NCI-H226 (cell line): ENCODE measurements at regions not wholly inside any gene's neighbourhood (a gene's known extent, or its start where the extent isn't known, plus 50 kb on each side); places are given as distances from the start of the nearest gene placed in this dataset.
A peak's percentile ranks its signal among the peaks of the same experiment; 100 is the strongest.
"Not testable (repeated sequence)": the region's sequence is repeated elsewhere in the genome, so short reads cannot be mapped to it uniquely, and the experiment has no call there.

Source experiments
- DNase-seq: peaks from one replicate; pipeline ENCODE4 v3.0.0-alpha.2; 2015

- no peak for DNase-seq
These were observed 789.2 kb upstream of the FBXO33 start for GRCh38 chr14:40221428-40221827.

GRCh38 chr14:40219032-40219431 is 786.8 kb upstream of the FBXO33 start:
- DNase-seq: no peak

GRCh38 chr14:40218282-40218941 is 786.2 kb upstream of the FBXO33 start:
- no peak for DNase-seq

- no peak for DNase-seq
These were observed 784.7 kb upstream of the FBXO33 start for GRCh38 chr14:40216976-40217375.

GRCh38 chr14:40216408-40216807 is 784.2 kb upstream of the FBXO33 start:
- not testable (repeated sequence) for DNase-seq

- no peak for DNase-seq
These were observed 781.5 kb upstream of the FBXO33 start for GRCh38 chr14:40213701-40214100.

GRCh38 chr14:40204441-40205175 is 772.4 kb upstream of the FBXO33 start:
- DNase-seq: no peak

- DNase-seq: peak; percentile 75
These were observed 766.9 kb upstream of the FBXO33 start for GRCh38 chr14:40199101-40199500.

- peak; percentile 53 for DNase-seq
These were observed 765.1 kb upstream of the FBXO33 start for GRCh38 chr14:40197344-40197743.

GRCh38 chr14:40188006-40188405 is 755.8 kb upstream of the FBXO33 start:
- peak; percentile 80 for DNase-seq

GRCh38 chr14:40164083-40164482 is 731.9 kb upstream of the FBXO33 start:
- peak; percentile 72 for DNase-seq

- DNase-seq: no peak
These were observed 707.4 kb upstream of the FBXO33 start for GRCh38 chr14:40139657-40140056.

- no peak for DNase-seq
These were observed 701.2 kb upstream of the FBXO33 start for GRCh38 chr14:40133463-40133862.

- no peak for DNase-seq
These were observed 696.9 kb upstream of the FBXO33 start for GRCh38 chr14:40129159-40129558.

GRCh38 chr14:40123816-40124215 is 691.6 kb upstream of the FBXO33 start:
- no peak for DNase-seq

- no peak for DNase-seq
These were observed 690.9 kb upstream of the FBXO33 start for GRCh38 chr14:40122968-40123648.

- no peak for DNase-seq
These were observed 687.5 kb upstream of the FBXO33 start for GRCh38 chr14:40119765-40120164.

- peak; percentile 60 for DNase-seq
These were observed 687.1 kb upstream of the FBXO33 start for GRCh38 chr14:40119321-40119720.

GRCh38 chr14:40115583-40115982 is 683.4 kb upstream of the FBXO33 start:
- no peak for DNase-seq

- no peak for DNase-seq
These were observed 681.4 kb upstream of the FBXO33 start for GRCh38 chr14:40113671-40114070.

- DNase-seq: no peak
These were observed 668.4 kb upstream of the FBXO33 start for GRCh38 chr14:40100544-40101196.

GRCh38 chr14:40099316-40099715 is 667.1 kb upstream of the FBXO33 start:
- DNase-seq: no peak

GRCh38 chr14:40098468-40098867 is 666.2 kb upstream of the FBXO33 start:
- no peak for DNase-seq

- DNase-seq: no peak
These were observed 664.7 kb upstream of the FBXO33 start for GRCh38 chr14:40096968-40097367.
